ENCODE measurements at regions not wholly inside any gene's neighbourhood (a gene's known extent, or its start where the extent isn't known, plus 50 kb on each side); places are given as distances from the start of the nearest gene placed in this dataset.

DNA sequence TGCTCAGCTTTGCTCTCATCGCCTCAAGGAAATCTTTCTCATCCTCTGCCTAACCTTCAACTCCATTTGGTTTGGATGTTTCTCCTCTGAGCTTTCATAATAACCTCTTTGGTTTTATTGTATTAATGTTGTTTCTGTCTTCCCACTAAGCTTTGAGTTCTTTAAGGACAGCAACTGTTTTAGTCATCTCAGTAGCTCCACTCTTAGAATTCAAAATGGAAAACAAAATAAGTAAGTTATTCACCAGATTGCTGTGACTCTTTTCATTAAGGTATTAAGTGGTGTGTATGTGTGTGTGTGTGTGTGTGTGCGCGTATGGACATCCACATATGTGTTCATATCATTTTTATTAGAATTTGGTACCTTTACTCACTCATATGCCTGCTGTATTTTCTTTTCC, 279.2 kb upstream of the BOD1L1 start:
- H3K27me3 ChIP-seq, result no peaks in the 10 kb centered on the region
- H3K9me3 ChIP-seq, result peaks cover 3% of the 10 kb centered on the region
- H3K4me3 ChIP-seq, result no peak overlapping the region
- no peak for DNase-seq (ENCODE audit: low spot score in 2 of 2)
- no peak overlapping the region for H3K27ac ChIP-seq
- TF ChIP-seq POLR2A (IDR thresholded peaks at IDR 0.05) (no peak), EP300 (IDR thresholded peaks at IDR 0.05) (no peak), POLR2AphosphoS5 (IDR thresholded peaks at IDR 0.05) (no peak), CTCF (IDR thresholded peaks at IDR 0.05) (no peak)
- no peaks in the 10 kb centered on the region for H3K36me3 ChIP-seq
- 98% methylated on average over 3 of the region's 3 CpGs for WGBS
- H3K4me1 ChIP-seq, result no peaks in the 10 kb centered on the region

GRCh38 chr4:13907255-13907751, 279.8 kb upstream of the BOD1L1 start:
- H3K27ac ChIP-seq, result no peak overlapping the region
- peaks cover 3% of the 10 kb centered on the region for H3K9me3 ChIP-seq
- TF ChIP-seq CTCF (IDR thresholded peaks at IDR 0.05), result no peak
- TF ChIP-seq EP300 (IDR thresholded peaks at IDR 0.05), result no peak
- TF ChIP-seq POLR2A (IDR thresholded peaks at IDR 0.05), result no peak
- TF ChIP-seq POLR2AphosphoS5 (IDR thresholded peaks at IDR 0.05), result no peak
- no peaks in the 10 kb centered on the region for H3K4me1 ChIP-seq
- no peak overlapping the region for H3K4me3 ChIP-seq
- no peak for DNase-seq (ENCODE audit: low spot score in 2 of 2)
- WGBS, result 86% methylated on average over 1 of the region's 1 CpG
- H3K36me3 ChIP-seq, result no peaks in the 10 kb centered on the region
- H3K27me3 ChIP-seq, result no peaks in the 10 kb centered on the region

DNA sequence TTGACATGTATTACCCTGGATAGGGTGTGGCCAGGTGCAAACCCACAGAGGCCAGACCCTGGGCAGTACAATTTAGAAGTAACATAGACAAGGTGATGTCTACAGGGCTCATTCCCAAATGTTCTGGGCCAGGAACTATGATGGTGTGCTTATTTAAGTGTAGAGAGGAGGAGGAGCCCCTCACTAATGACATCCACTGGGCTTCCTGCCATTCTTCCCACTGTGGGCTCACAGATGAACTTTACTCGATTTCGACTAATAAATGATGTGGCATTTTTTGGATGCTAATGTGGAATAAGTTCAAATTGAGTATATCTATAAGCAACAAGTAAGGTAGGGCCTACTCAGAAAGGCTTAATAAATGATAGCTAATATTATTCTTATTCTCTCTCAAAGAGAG, 280.9 kb upstream of the BOD1L1 start:
- no peak overlapping the region for H3K27ac ChIP-seq
- H3K27me3 ChIP-seq, result no peaks in the 10 kb centered on the region
- H3K4me3 ChIP-seq, result no peak overlapping the region
- TF ChIP-seq POLR2A (IDR thresholded peaks at IDR 0.05) (no peak), EP300 (IDR thresholded peaks at IDR 0.05) (no peak), POLR2AphosphoS5 (IDR thresholded peaks at IDR 0.05) (no peak), CTCF (IDR thresholded peaks at IDR 0.05) (no peak)
- no peak for DNase-seq (ENCODE audit: low spot score in 2 of 2)
- 88% methylated on average over 2 of the region's 2 CpGs for WGBS
- no peaks in the 10 kb centered on the region for H3K36me3 ChIP-seq
- no peaks in the 10 kb centered on the region for H3K4me1 ChIP-seq
- H3K9me3 ChIP-seq, result peaks cover 3% of the 10 kb centered on the region

DNA sequence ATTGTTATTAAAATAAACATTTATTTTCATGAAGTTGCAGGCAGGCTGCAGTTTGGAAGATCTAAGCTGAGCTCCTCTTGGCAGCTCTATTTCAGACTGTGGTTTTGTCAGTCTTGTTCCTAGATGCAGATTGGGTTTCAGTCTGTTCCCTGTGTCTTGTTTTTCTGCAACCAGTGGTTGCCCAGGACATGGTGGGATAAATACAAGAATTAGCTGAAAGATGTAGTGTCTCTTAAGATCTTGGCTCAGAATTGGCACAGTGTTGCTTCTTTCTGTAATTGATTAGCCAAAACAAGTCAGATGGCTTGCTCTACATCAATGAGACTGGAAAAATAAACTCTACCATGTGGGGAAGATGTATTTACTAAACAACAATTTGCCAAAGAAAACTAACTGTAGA, 283.0 kb upstream of the BOD1L1 start:
- Histone ChIP-seq H3K27ac (no peak overlapping the region), H3K27me3 (no peaks in the 10 kb centered on the region), H3K4me3 (no peak overlapping the region), H3K36me3 (no peaks in the 10 kb centered on the region), H3K4me1 (no peaks in the 10 kb centered on the region), H3K9me3 (peaks cover 3% of the 10 kb centered on the region)
- DNase-seq (ENCODE audit: low spot score in 2 of 2), result no peak
- TF ChIP-seq CTCF (IDR thresholded peaks at IDR 0.05), result no peak
- TF ChIP-seq POLR2A (IDR thresholded peaks at IDR 0.05), result no peak
- no peak for TF ChIP-seq POLR2AphosphoS5 (IDR thresholded peaks at IDR 0.05)
- no peak for TF ChIP-seq EP300 (IDR thresholded peaks at IDR 0.05)

DNA sequence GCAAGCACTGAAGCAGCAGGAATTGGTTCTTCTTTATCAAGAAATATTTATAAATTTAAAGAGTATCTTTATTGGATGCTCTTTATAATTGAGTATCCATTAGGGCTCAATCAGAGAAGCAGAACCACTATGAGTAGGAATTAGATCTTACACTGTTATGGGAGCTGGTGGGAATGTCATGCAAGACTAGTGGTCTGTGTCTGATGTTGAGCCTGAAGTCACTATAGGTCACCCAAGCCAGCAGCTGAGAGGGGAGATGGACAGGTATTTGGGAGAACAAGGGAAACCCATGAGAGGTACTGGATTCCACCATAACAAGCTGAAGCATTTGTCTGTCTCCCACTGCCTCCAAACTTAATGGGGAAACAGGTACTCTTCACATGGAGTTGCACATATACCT, 283.7 kb upstream of the BOD1L1 start:
- Histone ChIP-seq H3K9me3 (peaks cover 3% of the 10 kb centered on the region), H3K27ac (no peak overlapping the region), H3K4me1 (no peaks in the 10 kb centered on the region), H3K27me3 (no peaks in the 10 kb centered on the region), H3K36me3 (no peaks in the 10 kb centered on the region), H3K4me3 (no peak overlapping the region)
- no peak for DNase-seq (ENCODE audit: low spot score in 2 of 2)
- TF ChIP-seq CTCF (IDR thresholded peaks at IDR 0.05), result no peak
- TF ChIP-seq POLR2AphosphoS5 (IDR thresholded peaks at IDR 0.05), result no peak
- TF ChIP-seq EP300 (IDR thresholded peaks at IDR 0.05), result no peak
